ENCODE measurements at regions not wholly inside any gene's neighbourhood (a gene's known extent, or its start where the extent isn't known, plus 50 kb on each side); places are given as distances from the start of the nearest gene placed in this dataset.
"Not testable (repeated sequence)": the region's sequence is repeated elsewhere in the genome, so short reads cannot be mapped to it uniquely, and the experiment has no call there.

- no peak for DNase-seq
Observed at GRCh38 chr4:184950117-184950830, 68.0 kb upstream of the HELT start.

GRCh38 chr4:184950926-184951325, 67.4 kb upstream of the HELT start:
- DNase-seq = no peak

GRCh38 chr4:184951668-184952160, 66.6 kb upstream of the HELT start:
- no peak for DNase-seq

- no peak for DNase-seq
Observed at GRCh38 chr4:184952522-184952921, 65.8 kb upstream of the HELT start.

GRCh38 chr4:184953421-184953945, 64.8 kb upstream of the HELT start:
- DNase-seq = no peak

- no peak for DNase-seq
Observed at GRCh38 chr4:184953971-184954370, 64.3 kb upstream of the HELT start.

GRCh38 chr4:184954482-184954881, 63.8 kb upstream of the HELT start:
- DNase-seq = no peak

- no peak for DNase-seq
Observed at GRCh38 chr4:184955116-184955515, 63.2 kb upstream of the HELT start.

- DNase-seq = no peak
Observed at GRCh38 chr4:184955636-184956035, 62.7 kb upstream of the HELT start.

GRCh38 chr4:184957446-184958115, 60.7 kb upstream of the HELT start:
- no peak for DNase-seq

GRCh38 chr4:184958127-184958922, 60.0 kb upstream of the HELT start:
- DNase-seq = no peak

GRCh38 chr4:184958923-184959210, 59.4 kb upstream of the HELT start:
- no peak for DNase-seq

GRCh38 chr4:184959309-184959708, 59.0 kb upstream of the HELT start:
- DNase-seq = no peak

GRCh38 chr4:184959786-184960185, 58.5 kb upstream of the HELT start:
- no peak for DNase-seq

- DNase-seq = no peak
Observed at GRCh38 chr4:184960505-184960971, 57.8 kb upstream of the HELT start.

GRCh38 chr4:184961660-184962059, 56.6 kb upstream of the HELT start:
- no peak for DNase-seq

- no peak for DNase-seq
Observed at GRCh38 chr4:184962125-184962638, 56.1 kb upstream of the HELT start.

- not testable (repeated sequence) for DNase-seq
Observed at GRCh38 chr4:184965230-184966050, 52.9 kb upstream of the HELT start.

GRCh38 chr4:184966051-184966691, 52.1 kb upstream of the HELT start:
- DNase-seq = not testable (repeated sequence)

GRCh38 chr4:184967699-184968098, 50.6 kb upstream of the HELT start:
- not testable (repeated sequence) for DNase-seq

GRCh38 chr4:184968366-184968765, 49.9 kb upstream of the HELT start:
- no peak for DNase-seq
